Stimulated activated CD4-positive, alpha-beta T cell treated with anti-CD3 and anti-CD28 coated beads, TNF-alpha, amount 100 ng/mL, for 1 hour (primary cell): ENCODE measurements at regions not wholly inside any gene's neighbourhood (a gene's known extent, or its start where the extent isn't known, plus 50 kb on each side); places are given as distances from the start of the nearest gene placed in this dataset.
"Not testable (repeated sequence)": the region's sequence is repeated elsewhere in the genome, so short reads cannot be mapped to it uniquely, and the experiment has no call there.

Experiments
- DNase-seq, 3 donors: peaks; one replicate each; pipeline ENCODE4 v3.0.0-alpha.2; 2020; ENCODE audit warnings: low read depth in 3 of 3, low spot score in 1 of 3

- no peak for DNase-seq
Observed at GRCh38 chr2:14011190-14011589, 621.3 kb upstream of the LRATD1 start.

GRCh38 chr2:14015113-14015630 lies 617.3 kb upstream of the LRATD1 start:
- DNase-seq = no peak

- DNase-seq = no peak
Observed at GRCh38 chr2:14016289-14016955, 616.1 kb upstream of the LRATD1 start.

GRCh38 chr2:14018620-14019019 lies 613.9 kb upstream of the LRATD1 start:
- DNase-seq = no peak

- DNase-seq = no peak
Observed at GRCh38 chr2:14023558-14023957, 609.0 kb upstream of the LRATD1 start.

- no peak for DNase-seq
Observed at GRCh38 chr2:14039134-14039533, 593.4 kb upstream of the LRATD1 start.

- no peak for DNase-seq
Observed at GRCh38 chr2:14047491-14047890, 585.0 kb upstream of the LRATD1 start.

GRCh38 chr2:14051401-14051800 lies 581.1 kb upstream of the LRATD1 start:
- DNase-seq = no peak

- no peak for DNase-seq
Observed at GRCh38 chr2:14053105-14053504, 579.4 kb upstream of the LRATD1 start.

- DNase-seq = no peak
Observed at GRCh38 chr2:14064346-14064745, 568.2 kb upstream of the LRATD1 start.

GRCh38 chr2:14072338-14072737 lies 560.2 kb upstream of the LRATD1 start:
- no peak for DNase-seq

- no peak for DNase-seq
Observed at GRCh38 chr2:14074691-14075090, 557.8 kb upstream of the LRATD1 start.

GRCh38 chr2:14079576-14079975 lies 552.9 kb upstream of the LRATD1 start:
- DNase-seq = no peak

- DNase-seq = no peak
Observed at GRCh38 chr2:14081521-14081920, 551.0 kb upstream of the LRATD1 start.

- no peak for DNase-seq
Observed at GRCh38 chr2:14082640-14083039, 549.9 kb upstream of the LRATD1 start.

- no peak for DNase-seq
Observed at GRCh38 chr2:14094592-14094991, 537.9 kb upstream of the LRATD1 start.

GRCh38 chr2:14099101-14099500 lies 533.4 kb upstream of the LRATD1 start:
- DNase-seq = not testable (repeated sequence)

GRCh38 chr2:14114275-14114674 lies 518.2 kb upstream of the LRATD1 start:
- DNase-seq = no peak

- DNase-seq = no peak
Observed at GRCh38 chr2:14120376-14120775, 512.1 kb upstream of the LRATD1 start.

- no peak for DNase-seq
Observed at GRCh38 chr2:14123436-14124103, 508.9 kb upstream of the LRATD1 start.

- no peak for DNase-seq
Observed at GRCh38 chr2:14125624-14126293, 506.8 kb upstream of the LRATD1 start.

- no peak for DNase-seq
Observed at GRCh38 chr2:14126846-14127245, 505.7 kb upstream of the LRATD1 start.
